ENCODE measurements at regions not wholly inside any gene's neighbourhood (a gene's known extent, or its start where the extent isn't known, plus 50 kb on each side); places are given as distances from the start of the nearest gene placed in this dataset.
A peak's percentile ranks its signal among the peaks of the same experiment; 100 is the strongest.

DNA sequence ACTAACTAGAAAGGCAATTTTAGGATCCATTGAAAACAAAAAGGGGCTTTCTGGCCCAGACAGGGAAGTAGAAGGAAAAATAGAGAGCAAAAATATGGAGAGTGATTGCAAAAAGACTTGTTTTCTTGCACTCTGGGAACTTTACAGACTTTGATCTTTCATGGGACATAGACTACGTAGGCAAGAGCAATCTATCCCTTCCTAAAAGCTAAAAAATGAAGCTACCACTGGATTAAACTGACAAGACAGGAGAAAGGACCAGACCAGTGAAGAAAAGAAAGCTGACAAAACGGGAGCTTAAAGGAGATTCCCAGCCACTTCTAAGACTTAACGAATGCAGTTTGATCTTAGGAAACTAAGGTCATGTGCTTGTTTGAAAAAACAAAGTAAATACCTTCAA lies 524.5 kb downstream of the KLF5 start:
- no peaks in the 10 kb centered on the region for H3K4me1 Mint-ChIP-seq
- no peak for ATAC-seq
- no peaks in the 10 kb centered on the region for H3K27me3 Mint-ChIP-seq
- H3K36me3 Mint-ChIP-seq, result no peaks in the 10 kb centered on the region
- H3K4me3 Mint-ChIP-seq, result no peak overlapping the region
- no peak overlapping the region for H3K27ac Mint-ChIP-seq
- peaks cover 4% of the 10 kb centered on the region for H3K9me3 Mint-ChIP-seq

DNA sequence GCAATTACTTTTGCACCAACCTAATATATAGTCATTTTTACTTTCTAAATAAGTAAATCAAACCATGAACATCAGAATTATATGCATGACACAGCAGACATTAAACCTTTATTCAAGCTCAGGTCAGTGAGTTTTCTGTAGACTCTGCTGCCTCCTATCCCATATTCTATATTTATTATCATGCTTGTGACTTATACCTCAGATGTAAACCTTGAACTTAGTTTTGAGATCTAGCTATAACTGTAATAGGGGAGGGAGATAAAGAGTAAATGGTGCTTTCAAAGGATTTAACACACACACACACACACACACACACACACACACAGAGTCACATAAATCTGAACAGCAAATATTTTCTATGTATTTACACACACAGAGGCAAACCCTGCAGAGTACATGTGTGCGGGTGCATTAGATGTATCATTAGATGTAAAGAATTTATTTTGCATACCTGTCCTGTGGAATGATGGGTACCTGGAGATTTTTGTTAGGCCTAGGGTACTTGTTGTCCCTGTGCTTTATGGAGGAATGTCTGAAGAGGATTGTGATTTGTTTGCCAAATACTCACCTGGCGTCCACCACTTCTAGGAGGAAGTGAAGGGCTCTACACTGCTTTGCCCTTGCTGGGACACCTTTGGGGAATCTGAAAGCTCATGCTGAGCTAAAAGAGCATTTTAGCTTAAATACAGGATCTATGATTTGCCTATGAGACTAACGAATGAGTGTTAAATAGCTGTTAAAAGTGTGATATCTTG lies 521.9 kb downstream of the KLF5 start:
- Mint-ChIP-seq H3K27ac (no peak overlapping the region), H3K27me3 (no peaks in the 10 kb centered on the region), H3K9me3 (no peaks in the 10 kb centered on the region), H3K36me3 (no peaks in the 10 kb centered on the region), H3K4me1 (no peaks in the 10 kb centered on the region), H3K4me3 (no peak overlapping the region)
- ATAC-seq, result no peak

DNA sequence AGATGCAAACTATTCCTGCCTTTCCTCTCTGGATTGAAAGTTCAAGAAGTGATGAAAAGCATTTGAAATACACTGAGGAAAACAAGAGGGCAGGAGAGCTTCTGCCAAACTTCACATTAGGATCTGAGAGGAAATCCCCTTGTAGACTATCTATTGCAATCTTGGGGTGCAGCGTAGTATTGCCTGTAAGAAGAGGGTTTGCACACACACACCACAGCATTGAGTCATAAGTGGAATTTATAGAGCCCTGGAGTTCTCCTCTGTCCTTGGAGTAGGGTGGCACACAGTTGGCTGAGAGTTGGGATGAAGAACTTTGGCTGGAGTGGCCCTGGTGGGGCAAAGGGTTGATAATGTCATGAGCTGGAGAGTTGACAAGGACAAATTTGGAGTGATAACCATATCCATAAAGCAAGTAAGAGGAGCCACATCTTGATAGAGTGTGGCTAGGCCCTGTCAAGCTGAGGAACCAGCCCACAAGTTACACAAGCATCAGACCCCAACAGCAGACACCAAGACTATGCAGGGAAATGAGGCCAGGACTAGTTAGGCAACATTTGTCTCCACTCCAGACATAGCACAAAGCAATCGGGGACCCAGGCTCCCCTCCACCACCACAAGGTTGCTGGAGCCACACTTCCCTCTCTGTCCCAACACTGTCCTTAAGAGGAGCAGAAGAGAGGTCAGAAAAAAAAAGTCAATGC lies 520.9 kb downstream of the KLF5 start:
- Mint-ChIP-seq H3K27me3 (no peaks in the 10 kb centered on the region), H3K9me3 (no peaks in the 10 kb centered on the region), H3K27ac (no peak overlapping the region), H3K4me1 (no peaks in the 10 kb centered on the region), H3K4me3 (no peak overlapping the region), H3K36me3 (no peaks in the 10 kb centered on the region)
- ATAC-seq, result peak; percentile 24

DNA sequence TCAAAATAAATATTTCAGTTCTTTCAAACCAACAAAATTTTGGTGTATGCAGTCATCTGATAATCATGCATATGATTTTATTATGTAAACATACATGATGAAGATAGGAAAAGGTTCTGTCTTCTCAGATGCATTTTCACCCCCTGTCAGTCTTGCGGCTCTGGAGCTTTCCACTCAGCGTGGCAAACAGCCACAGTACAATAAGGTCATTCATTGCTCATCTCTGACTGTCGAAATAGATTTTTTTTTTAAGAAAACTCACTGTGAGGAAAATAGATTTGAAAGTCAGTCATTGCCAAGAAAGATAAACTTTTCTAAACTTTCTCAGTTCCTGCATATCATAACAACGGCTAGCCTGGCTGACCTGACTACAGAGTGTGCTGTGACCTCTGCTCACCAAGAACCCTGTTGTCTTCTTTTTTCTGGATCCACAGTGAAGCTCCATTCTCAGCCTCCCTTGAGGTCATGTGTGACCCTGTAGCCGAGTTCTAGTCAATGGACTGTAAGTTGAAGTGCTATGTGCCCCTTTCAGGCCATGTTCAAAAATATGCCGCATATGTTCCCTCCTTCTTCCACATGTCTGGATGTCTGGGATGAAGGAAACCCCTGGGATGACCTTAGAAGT lies 519.6 kb downstream of the KLF5 start:
- Mint-ChIP-seq H3K27ac (no peak overlapping the region), H3K9me3 (no peaks in the 10 kb centered on the region), H3K36me3 (no peaks in the 10 kb centered on the region), H3K4me1 (no peaks in the 10 kb centered on the region), H3K4me3 (no peak overlapping the region), H3K27me3 (no peaks in the 10 kb centered on the region)
- ATAC-seq, result no peak

DNA sequence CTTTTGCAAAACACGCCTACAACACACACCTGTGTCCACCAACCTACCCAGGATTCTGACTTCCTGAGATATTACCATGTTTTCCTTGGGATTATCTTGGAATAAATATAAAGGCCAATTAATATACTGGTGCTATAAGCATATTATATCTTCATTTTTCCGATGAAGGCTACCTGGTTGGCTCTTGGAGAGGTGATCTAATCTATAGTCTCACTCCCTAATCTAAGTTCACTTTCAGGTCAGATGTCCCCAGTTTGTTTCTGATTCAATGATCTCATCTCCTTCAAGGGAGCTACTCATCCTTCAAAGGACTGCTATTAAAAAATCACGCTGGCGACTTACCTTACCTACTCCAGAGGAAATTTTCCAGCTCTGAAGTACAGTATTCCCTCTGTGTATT lies 517.5 kb downstream of the KLF5 start:
- no peaks in the 10 kb centered on the region for H3K36me3 Mint-ChIP-seq
- no peak overlapping the region for H3K4me3 Mint-ChIP-seq
- H3K27me3 Mint-ChIP-seq, result no peaks in the 10 kb centered on the region
- H3K4me1 Mint-ChIP-seq, result no peaks in the 10 kb centered on the region
- H3K27ac Mint-ChIP-seq, result no peak overlapping the region
- ATAC-seq, result no peak
- H3K9me3 Mint-ChIP-seq, result no peaks in the 10 kb centered on the region

DNA sequence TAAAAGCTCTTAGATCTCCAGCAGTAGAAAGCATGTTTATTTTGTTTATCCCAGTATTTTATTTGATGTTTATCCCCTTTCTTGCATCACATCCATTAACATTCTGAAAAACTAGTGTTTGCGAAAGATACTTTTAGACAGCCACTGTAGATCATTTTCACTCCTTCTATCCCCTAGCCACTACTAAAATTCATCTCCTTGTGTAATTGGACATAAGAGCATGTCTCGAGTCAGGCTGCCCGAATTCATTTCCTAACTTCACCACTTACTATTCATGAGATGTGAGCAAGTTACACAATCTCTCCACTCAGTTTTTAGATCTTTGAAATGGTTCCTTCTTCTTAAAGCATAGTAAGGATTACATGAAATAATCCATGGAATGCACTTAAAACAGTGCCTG lies 514.0 kb downstream of the KLF5 start:
- Mint-ChIP-seq H3K36me3 (no peaks in the 10 kb centered on the region), H3K4me1 (no peaks in the 10 kb centered on the region), H3K27ac (no peak overlapping the region), H3K9me3 (peaks cover 7% of the 10 kb centered on the region), H3K27me3 (peaks cover 8% of the 10 kb centered on the region), H3K4me3 (no peak overlapping the region)
- ATAC-seq, result no peak

DNA sequence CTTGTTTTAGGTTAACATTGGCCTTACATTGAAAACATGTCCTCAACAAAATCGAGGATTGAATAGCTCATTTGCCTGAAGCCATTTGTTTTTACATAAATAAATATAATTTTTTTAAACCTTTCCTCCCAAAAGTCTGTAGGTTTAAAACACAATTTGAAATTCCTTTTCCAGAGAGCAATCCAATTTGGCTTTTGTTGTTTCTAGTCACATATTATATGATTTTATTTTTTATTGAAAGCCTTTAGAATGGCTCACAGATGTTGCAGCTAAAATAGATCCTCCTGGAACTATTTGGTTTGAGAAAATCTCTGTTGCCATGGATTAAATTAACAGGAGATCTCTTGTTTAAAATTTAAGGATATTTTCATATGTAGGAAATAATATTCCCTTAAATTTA lies 512.6 kb downstream of the KLF5 start:
- H3K27ac Mint-ChIP-seq, result no peak overlapping the region
- peaks cover 7% of the 10 kb centered on the region for H3K9me3 Mint-ChIP-seq
- no peaks in the 10 kb centered on the region for H3K36me3 Mint-ChIP-seq
- no peak overlapping the region for H3K4me3 Mint-ChIP-seq
- H3K27me3 Mint-ChIP-seq, result peaks cover 8% of the 10 kb centered on the region
- H3K4me1 Mint-ChIP-seq, result no peaks in the 10 kb centered on the region
- no peak for ATAC-seq

DNA sequence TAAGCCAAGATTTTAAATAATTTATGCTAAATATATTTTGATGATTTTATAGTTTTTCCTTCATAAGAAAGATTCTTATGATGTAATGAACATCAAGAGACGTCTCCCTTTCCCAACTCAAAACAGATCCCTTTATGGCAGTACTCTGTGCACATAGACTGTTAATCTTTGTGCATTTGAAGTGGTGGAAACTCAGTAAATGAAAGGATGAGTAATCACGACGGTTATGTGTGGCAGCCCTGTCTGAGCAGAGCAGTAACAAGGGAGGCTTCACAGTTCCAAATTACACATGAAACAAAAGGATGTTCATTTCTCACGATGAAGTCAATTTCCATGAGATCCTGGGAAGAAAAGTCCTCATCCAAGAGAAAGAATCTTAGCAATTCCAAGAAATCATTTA lies 498.1 kb downstream of the KLF5 start:
- Mint-ChIP-seq H3K36me3 (no peaks in the 10 kb centered on the region), H3K27ac (no peak overlapping the region), H3K4me3 (no peak overlapping the region), H3K4me1 (no peaks in the 10 kb centered on the region), H3K27me3 (no peaks in the 10 kb centered on the region), H3K9me3 (no peaks in the 10 kb centered on the region)
- no peak for ATAC-seq

DNA sequence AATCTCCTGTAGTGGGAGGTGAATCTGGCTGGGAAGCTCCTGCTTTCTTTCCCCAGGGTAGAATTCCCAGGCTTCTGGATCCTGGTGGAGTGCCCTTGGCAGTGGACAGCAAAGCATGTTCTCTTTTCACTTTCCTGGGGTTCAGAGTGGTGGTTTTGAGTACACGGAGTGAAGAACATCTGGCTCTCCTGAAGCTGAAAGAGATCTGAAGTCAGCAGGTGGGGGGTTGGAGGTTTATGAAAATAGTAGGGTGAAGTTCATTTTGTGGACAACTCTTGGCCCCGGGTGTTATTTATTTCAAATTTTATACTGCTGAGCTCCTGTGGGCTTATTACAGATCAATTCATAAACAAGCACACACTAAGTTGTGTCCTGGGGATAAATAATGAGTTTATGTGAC lies 497.3 kb downstream of the KLF5 start:
- Mint-ChIP-seq H3K4me1 (no peaks in the 10 kb centered on the region), H3K27me3 (no peaks in the 10 kb centered on the region), H3K9me3 (no peaks in the 10 kb centered on the region), H3K27ac (no peak overlapping the region), H3K4me3 (no peak overlapping the region), H3K36me3 (no peaks in the 10 kb centered on the region)
- no peak for ATAC-seq

DNA sequence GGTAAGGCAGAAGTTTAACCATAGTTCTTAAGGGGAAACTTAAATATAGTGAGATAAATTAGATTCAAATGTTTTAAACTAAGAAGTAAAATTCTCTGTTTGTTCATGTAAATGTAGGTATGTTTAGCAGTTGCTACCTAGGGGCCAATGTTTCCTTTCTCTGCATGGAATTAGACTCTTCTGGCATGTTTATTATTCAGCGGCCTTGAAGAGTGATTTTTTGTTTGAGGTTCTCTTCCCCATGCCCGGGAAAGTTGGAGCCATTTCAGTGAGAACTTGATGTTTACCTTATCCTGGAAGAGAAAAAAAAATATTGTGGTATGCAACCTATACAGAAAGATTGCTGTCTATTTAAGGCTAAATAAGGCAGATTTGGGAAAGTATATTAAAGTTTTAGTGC lies 492.9 kb downstream of the KLF5 start:
- no peak for ATAC-seq
- no peaks in the 10 kb centered on the region for H3K9me3 Mint-ChIP-seq
- no peaks in the 10 kb centered on the region for H3K36me3 Mint-ChIP-seq
- peaks cover 9% of the 10 kb centered on the region for H3K27me3 Mint-ChIP-seq
- no peak overlapping the region for H3K4me3 Mint-ChIP-seq
- H3K4me1 Mint-ChIP-seq, result no peaks in the 10 kb centered on the region
- H3K27ac Mint-ChIP-seq, result no peak overlapping the region

DNA sequence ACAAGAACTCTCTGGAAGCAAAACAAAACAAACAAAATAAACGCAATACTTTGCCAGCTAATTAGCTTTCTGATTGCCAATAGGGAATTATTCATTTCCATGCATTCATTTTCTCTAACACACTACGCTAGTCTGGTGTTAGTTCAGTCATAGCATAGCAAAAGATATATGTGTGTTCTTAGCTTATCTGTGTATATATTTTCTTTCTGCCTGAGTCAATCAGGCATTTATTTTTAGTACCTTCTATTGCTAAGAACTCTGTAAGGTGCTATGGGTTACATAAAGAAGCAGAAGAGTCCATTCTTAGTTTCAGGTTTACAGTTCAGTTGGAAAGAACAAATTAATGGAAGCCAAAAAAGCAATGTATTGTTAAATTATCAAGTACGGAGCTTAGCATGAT lies 490.9 kb downstream of the KLF5 start:
- no peaks in the 10 kb centered on the region for H3K4me1 Mint-ChIP-seq
- no peak overlapping the region for H3K27ac Mint-ChIP-seq
- H3K9me3 Mint-ChIP-seq, result no peaks in the 10 kb centered on the region
- H3K36me3 Mint-ChIP-seq, result no peaks in the 10 kb centered on the region
- ATAC-seq, result no peak
- H3K4me3 Mint-ChIP-seq, result no peak overlapping the region
- peaks cover 9% of the 10 kb centered on the region for H3K27me3 Mint-ChIP-seq

DNA sequence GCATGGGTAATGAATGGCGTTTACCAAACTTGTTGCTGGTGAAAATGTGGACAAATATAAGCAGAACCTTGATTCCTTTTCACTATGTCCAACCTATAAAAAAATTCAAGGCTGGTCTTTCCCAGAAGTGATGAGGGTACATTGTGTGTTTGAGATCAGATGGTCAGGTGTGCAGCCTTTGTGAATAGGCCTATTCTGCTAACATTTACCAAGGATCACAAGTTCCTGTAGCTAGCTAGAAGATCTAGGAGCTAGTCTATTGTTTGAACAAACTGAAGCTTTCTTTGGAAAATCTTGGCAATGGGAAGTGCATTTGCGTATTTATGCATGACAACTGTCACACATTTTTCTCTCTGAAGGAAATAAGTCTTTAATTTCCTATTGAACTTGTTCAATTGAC lies 489.6 kb downstream of the KLF5 start:
- H3K27ac Mint-ChIP-seq, result no peak overlapping the region
- H3K27me3 Mint-ChIP-seq, result peaks cover 9% of the 10 kb centered on the region
- no peaks in the 10 kb centered on the region for H3K36me3 Mint-ChIP-seq
- H3K9me3 Mint-ChIP-seq, result no peaks in the 10 kb centered on the region
- H3K4me1 Mint-ChIP-seq, result no peaks in the 10 kb centered on the region
- ATAC-seq, result no peak
- H3K4me3 Mint-ChIP-seq, result no peak overlapping the region

DNA sequence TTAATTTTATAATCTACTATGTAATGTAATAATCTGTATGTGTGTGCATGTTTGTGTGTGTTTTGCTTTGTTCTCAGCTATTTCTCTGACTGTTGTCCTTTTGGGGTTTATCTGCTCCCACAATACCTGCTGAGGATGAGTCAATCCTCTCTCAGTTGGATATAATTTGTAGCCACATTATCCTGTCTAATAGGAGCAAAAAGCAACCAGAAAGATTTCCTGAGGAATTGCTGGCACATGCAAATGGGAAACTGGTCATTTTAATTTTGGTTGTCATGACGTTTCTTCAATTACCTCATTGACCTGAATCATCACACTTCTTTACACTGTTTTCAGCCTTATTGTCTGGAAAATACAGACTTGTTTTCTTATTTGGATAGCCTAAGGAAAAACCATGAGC lies 488.4 kb downstream of the KLF5 start:
- H3K36me3 Mint-ChIP-seq, result no peaks in the 10 kb centered on the region
- ATAC-seq, result no peak
- H3K27ac Mint-ChIP-seq, result no peak overlapping the region
- H3K4me1 Mint-ChIP-seq, result no peaks in the 10 kb centered on the region
- H3K27me3 Mint-ChIP-seq, result peaks cover 9% of the 10 kb centered on the region
- H3K4me3 Mint-ChIP-seq, result no peak overlapping the region
- no peaks in the 10 kb centered on the region for H3K9me3 Mint-ChIP-seq

DNA sequence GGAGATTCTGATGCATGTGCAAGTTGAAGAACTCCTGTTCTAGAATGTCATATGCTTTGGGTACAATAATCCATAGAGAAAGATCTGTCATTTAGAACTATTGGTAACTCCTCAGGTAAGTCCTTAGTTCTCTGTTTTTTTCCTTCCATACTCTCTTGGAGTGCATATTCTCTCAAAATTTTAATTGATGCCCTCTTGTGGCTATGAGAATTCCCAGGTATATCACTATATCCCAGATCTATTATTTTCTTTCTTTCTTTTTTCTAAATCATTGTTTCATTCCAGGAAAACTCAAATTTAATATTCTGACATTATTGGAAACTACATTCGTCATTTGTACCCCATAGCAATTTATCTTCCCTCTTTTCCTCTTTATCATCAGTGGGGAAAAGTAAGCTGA lies 485.4 kb downstream of the KLF5 start:
- no peak overlapping the region for H3K27ac Mint-ChIP-seq
- no peaks in the 10 kb centered on the region for H3K9me3 Mint-ChIP-seq
- no peak overlapping the region for H3K4me3 Mint-ChIP-seq
- ATAC-seq, result no peak
- peaks cover under 1% of the 10 kb centered on the region for H3K27me3 Mint-ChIP-seq
- H3K36me3 Mint-ChIP-seq, result no peaks in the 10 kb centered on the region
- no peaks in the 10 kb centered on the region for H3K4me1 Mint-ChIP-seq

DNA sequence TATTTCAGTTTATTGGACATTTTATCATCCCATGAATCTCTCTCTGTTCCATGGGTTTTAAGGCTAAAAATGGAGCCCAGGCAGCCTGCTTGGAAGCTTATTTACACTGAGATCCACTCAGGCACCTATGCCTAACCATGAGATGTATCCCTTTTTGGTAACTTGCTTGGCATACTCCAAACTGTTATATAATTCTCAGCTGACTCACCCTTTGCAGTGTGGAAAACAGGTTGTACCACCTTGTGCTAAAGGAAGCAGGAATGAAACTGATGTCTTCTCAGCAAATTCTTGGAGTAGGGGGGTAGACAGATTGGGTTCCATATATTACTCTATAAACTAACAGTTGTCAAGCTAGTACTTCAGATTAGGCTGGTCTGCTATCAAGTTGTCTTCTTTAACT lies 483.6 kb downstream of the KLF5 start:
- ATAC-seq, result no peak
- Mint-ChIP-seq H3K27ac (no peak overlapping the region), H3K36me3 (no peaks in the 10 kb centered on the region), H3K9me3 (no peaks in the 10 kb centered on the region), H3K4me3 (no peak overlapping the region), H3K4me1 (no peaks in the 10 kb centered on the region), H3K27me3 (no peaks in the 10 kb centered on the region)

DNA sequence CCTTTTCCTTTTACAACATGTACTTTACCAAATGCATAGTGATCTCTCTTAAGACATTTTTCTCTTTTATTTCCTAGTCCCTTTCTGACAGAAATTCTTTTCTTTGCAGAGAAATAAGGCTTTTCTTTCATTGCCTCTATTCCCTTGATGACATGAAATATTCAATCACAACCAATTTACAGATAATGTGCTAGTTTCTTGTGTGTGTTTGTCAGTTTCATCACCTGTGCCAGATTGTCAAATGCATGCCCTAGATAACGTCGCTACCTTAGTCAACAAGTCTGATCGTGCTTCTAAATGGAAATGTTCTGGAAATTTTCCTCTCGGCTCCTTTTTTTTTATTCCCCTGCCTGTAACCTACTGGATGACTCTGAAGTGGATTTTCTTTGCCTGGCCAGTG lies 478.1 kb downstream of the KLF5 start:
- H3K36me3 Mint-ChIP-seq, result no peaks in the 10 kb centered on the region
- no peaks in the 10 kb centered on the region for H3K27me3 Mint-ChIP-seq
- ATAC-seq, result no peak
- no peak overlapping the region for H3K4me3 Mint-ChIP-seq
- H3K9me3 Mint-ChIP-seq, result peaks cover 5% of the 10 kb centered on the region
- no peak overlapping the region for H3K27ac Mint-ChIP-seq
- H3K4me1 Mint-ChIP-seq, result no peaks in the 10 kb centered on the region

Data from stimulated activated memory B cell treated with anti-CD40 and anti-IgM and Interleukin-4, amounts not matched to agents 10 μg/mL and 1 μg/mL and 100 μg/mL, for 72 hours (primary cell).